B cell (primary cell): ENCODE measurements at regions not wholly inside any gene's neighbourhood (a gene's known extent, or its start where the extent isn't known, plus 50 kb on each side); places are given as distances from the start of the nearest gene placed in this dataset.

ENCODE experiments used
- EZH2 ChIP-seq: IDR thresholded peaks from 2 replicates; pipeline ENCODE4 v1.6.1; 2012; ENCODE audit warnings: borderline replicate concordance, low read depth, mild to moderate bottlenecking, moderate library complexity, low read length; ENCODE audit not compliant: insufficient read depth, poor library complexity, severe bottlenecking
- TF ChIP-seq, protein P1 (sequence below): fragments of 200-600 bp; IDR thresholded peaks from one replicate; pipeline ENCODE4 v1.8.0; 2022; ENCODE audit warnings: antibody characterized with exemption, mild to moderate bottlenecking

DNA sequence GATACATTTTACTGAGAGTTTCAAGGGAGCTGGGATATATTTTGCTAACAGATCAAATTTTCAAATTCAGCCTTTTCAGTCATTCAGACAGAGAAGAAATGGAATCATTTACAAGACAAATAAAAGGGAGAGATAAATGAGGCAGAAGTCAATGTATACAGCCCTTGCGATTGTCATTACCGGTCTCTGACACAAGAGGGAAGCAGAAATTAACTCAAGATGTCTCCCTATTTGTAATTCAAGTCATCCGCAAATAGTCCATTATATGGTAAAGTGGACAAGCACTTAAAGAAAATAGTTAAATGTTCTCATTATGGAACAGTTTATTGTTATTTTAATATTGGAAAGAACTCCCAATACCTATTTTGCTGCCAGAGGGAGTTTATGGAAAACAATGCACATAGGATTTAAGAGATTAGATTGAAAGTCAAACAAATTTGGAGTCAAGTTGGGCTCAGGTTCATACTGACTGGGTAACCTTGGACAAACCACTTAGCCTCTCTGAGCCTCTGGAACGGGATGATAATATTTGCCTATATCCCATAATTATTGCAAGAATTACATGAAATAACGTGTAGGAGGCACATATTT, 89.3 kb upstream of the PRKCQ start:
- TF ChIP-seq, protein P1, sequence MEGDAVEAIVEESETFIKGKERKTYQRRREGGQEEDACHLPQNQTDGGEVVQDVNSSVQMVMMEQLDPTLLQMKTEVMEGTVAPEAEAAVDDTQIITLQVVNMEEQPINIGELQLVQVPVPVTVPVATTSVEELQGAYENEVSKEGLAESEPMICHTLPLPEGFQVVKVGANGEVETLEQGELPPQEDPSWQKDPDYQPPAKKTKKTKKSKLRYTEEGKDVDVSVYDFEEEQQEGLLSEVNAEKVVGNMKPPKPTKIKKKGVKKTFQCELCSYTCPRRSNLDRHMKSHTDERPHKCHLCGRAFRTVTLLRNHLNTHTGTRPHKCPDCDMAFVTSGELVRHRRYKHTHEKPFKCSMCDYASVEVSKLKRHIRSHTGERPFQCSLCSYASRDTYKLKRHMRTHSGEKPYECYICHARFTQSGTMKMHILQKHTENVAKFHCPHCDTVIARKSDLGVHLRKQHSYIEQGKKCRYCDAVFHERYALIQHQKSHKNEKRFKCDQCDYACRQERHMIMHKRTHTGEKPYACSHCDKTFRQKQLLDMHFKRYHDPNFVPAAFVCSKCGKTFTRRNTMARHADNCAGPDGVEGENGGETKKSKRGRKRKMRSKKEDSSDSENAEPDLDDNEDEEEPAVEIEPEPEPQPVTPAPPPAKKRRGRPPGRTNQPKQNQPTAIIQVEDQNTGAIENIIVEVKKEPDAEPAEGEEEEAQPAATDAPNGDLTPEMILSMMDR = peak; percentile 72
- TF ChIP-seq EZH2 = no peak
